ENCODE measurements at regions not wholly inside any gene's neighbourhood (a gene's known extent, or its start where the extent isn't known, plus 50 kb on each side); places are given as distances from the start of the nearest gene placed in this dataset.

DNA sequence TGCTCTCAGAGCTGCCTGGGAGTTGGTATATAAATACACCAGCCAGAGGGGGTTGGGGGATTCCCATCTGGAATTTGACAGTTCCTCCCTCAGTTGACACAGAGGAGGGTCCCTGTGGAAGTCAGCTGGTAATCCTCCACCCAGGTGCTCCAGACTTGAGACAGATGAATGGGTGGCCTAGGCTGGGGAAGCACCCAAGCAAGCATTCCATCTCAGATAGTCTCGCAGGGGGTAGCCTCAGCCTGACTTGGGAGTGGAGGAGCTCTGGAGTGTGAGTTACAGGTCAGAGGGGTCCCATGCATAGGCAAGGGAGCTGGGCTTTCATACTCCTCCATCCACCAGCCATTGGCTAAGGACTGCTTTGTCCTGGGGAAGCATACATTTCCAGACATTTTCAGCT is 229.3 kb upstream of the BCOR start:
- Histone ChIP-seq H3K4me3 (no peak overlapping the region), H3K27me3 (ENCODE audit: insufficient read depth, low read depth) (no peaks in the 10 kb centered on the region), H2AFZ (no peak overlapping the region), H3K4me1 (replicated peaks; ENCODE audit: insufficient read depth) (no peaks in the 10 kb centered on the region), H3K36me3 (ENCODE audit: low read depth) (no peaks in the 10 kb centered on the region), H4K20me1 (ENCODE audit: insufficient read depth) (no peaks in the 10 kb centered on the region), H3F3A (ENCODE audit: insufficient read depth, low read depth) (no peaks in the 10 kb centered on the region), H3K9me2 (ENCODE audit: insufficient read depth) (no peaks in the 10 kb centered on the region), H3K4me2 (no peak overlapping the region), H3K79me2 (ENCODE audit: low read depth) (no peaks in the 10 kb centered on the region), H3K27ac (no peak overlapping the region), H3K9me3 (ENCODE audit: insufficient read depth, low read depth) (no peaks in the 10 kb centered on the region)
- POLR2A ChIA-PET (ENCODE audit: unreplicated experiment) = no interaction called here
- no TSS peak for BruUV-seq (replicated peaks)
- no peak for TF ChIP-seq CTCF (conservative IDR thresholded peaks at IDR 0.05)
- no peak for TF ChIP-seq EZH2 (IDR thresholded peaks at IDR 0.05; ENCODE audit: low read depth)
- DNase-seq = no peak
- CTCF ChIA-PET = no interaction called here
- intact Hi-C loops (cut with micrococcal nuclease; ENCODE audit: unreplicated experiment) = no loop called here

DNA sequence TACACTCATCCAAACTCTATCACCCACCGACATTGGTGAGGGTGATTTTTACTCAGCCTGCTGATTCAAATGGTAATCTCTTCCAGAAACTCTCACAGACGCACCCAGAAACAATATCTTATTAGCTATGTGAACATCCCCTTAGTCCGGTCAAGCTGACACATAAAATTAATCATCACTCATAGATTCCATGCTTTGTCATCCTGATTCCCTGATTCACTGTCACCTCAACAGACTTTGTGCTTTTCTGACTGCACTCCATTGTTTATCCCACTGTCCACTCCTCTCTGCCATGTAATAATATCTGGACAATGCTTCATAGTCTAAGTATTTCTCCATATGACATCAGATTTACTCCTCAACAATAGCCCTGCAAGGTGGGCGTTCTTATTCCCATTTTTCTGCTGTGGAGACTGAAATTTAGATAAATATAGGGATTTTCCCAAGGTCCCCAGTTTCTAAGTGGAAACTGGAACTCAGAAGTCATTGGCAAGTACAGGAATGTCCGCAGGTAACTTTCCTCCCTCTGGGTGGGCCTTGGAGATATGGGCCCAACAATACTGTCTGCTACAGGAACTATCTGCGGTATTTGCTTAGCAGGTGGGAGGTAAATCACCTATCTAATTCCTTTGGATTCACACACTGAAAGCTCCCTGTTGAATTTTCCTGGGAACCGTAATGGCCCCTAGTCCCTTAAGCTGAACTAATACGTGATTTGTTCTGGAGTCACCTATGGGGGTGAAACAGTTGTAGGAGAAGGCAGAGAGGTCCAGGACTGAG is 228.6 kb upstream of the BCOR start:
- H3K4me3 ChIP-seq = no peak overlapping the region
- H3K27me3 ChIP-seq (ENCODE audit: insufficient read depth, low read depth) = no peaks in the 10 kb centered on the region
- ChIA-PET CTCF (no interaction called here), POLR2A (ENCODE audit: unreplicated experiment) (no interaction called here)
- BruUV-seq (replicated peaks) = no TSS peak
- no peaks in the 10 kb centered on the region for H3K36me3 ChIP-seq (ENCODE audit: low read depth)
- no peak overlapping the region for H3K27ac ChIP-seq
- H3K9me2 ChIP-seq (ENCODE audit: insufficient read depth) = no peaks in the 10 kb centered on the region
- H3K4me2 ChIP-seq = no peak overlapping the region
- H4K20me1 ChIP-seq (ENCODE audit: insufficient read depth) = no peaks in the 10 kb centered on the region
- intact Hi-C loops (cut with micrococcal nuclease; ENCODE audit: unreplicated experiment) = no loop called here
- no peak overlapping the region for H2AFZ ChIP-seq
- H3F3A ChIP-seq (ENCODE audit: insufficient read depth, low read depth) = no peaks in the 10 kb centered on the region
- H3K79me2 ChIP-seq (ENCODE audit: low read depth) = no peaks in the 10 kb centered on the region
- no peak for DNase-seq
- TF ChIP-seq CTCF (conservative IDR thresholded peaks at IDR 0.05) (no peak), EZH2 (IDR thresholded peaks at IDR 0.05; ENCODE audit: low read depth) (no peak)
- no peaks in the 10 kb centered on the region for H3K4me1 ChIP-seq (replicated peaks; ENCODE audit: insufficient read depth)
- H3K9me3 ChIP-seq (ENCODE audit: insufficient read depth, low read depth) = no peaks in the 10 kb centered on the region

DNA sequence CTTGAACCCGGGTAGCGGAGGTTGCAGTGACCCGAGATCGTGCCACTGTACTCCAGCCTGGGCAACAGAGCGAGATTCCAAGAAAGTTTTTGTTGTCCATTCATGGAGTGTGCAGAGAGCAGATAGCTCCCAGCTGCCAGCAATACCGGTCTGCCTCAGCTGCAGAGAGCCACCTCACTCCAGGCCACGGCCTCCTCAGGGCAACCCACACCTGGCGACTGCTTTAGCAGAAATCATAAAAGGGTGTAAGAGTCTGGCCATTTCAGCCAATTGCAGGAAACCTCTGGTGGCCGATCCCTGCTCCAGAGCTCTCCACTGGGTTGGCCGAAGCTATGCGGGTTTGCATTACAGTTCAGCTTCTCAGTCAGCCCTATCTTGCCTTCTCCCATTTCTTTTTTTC is 227.4 kb upstream of the BCOR start:
- Histone ChIP-seq H3K9me2 (ENCODE audit: insufficient read depth) (no peaks in the 10 kb centered on the region), H3K36me3 (ENCODE audit: low read depth) (no peaks in the 10 kb centered on the region), H3F3A (ENCODE audit: insufficient read depth, low read depth) (no peaks in the 10 kb centered on the region), H3K4me2 (no peak overlapping the region), H2AFZ (no peak overlapping the region), H4K20me1 (ENCODE audit: insufficient read depth) (no peaks in the 10 kb centered on the region), H3K27me3 (ENCODE audit: insufficient read depth, low read depth) (no peaks in the 10 kb centered on the region), H3K9me3 (ENCODE audit: insufficient read depth, low read depth) (no peaks in the 10 kb centered on the region), H3K4me3 (no peak overlapping the region), H3K27ac (no peak overlapping the region), H3K79me2 (ENCODE audit: low read depth) (no peaks in the 10 kb centered on the region), H3K4me1 (replicated peaks; ENCODE audit: insufficient read depth) (no peaks in the 10 kb centered on the region)
- no TSS peak for BruUV-seq (replicated peaks)
- TF ChIP-seq EZH2 (IDR thresholded peaks at IDR 0.05; ENCODE audit: low read depth) (no peak), CTCF (conservative IDR thresholded peaks at IDR 0.05) (no peak)
- ChIA-PET CTCF (no interaction called here), POLR2A (ENCODE audit: unreplicated experiment) (no interaction called here)
- intact Hi-C loops (cut with micrococcal nuclease; ENCODE audit: unreplicated experiment) = no loop called here
- no peak for DNase-seq

All from PC-9 (cell line).